Choroid plexus epithelial cell (primary cell): ENCODE measurements at regions not wholly inside any gene's neighbourhood (a gene's known extent, or its start where the extent isn't known, plus 50 kb on each side); places are given as distances from the start of the nearest gene placed in this dataset.
"Not testable (repeated sequence)": the region's sequence is repeated elsewhere in the genome, so short reads cannot be mapped to it uniquely, and the experiment has no call there.

Experiments
- DNase-seq: peaks from one replicate; pipeline ENCODE4 v3.0.0-alpha.2; 2010; ENCODE audit warnings: low read depth
- H3K4me3 ChIP-seq: 2 replicates; pipeline ENCODE4 v1.5.1; 2011; ENCODE audit warnings: low read depth, mild to moderate bottlenecking, control low read depth, low read length, moderate library complexity
- TF ChIP-seq, protein P1 (sequence below): conservative IDR thresholded peaks from 2 replicates; pipeline ENCODE4 v1.5.1; 2011; ENCODE audit warnings: low read depth, mild to moderate bottlenecking, control low read depth, inconsistent platforms, low read length, moderate library complexity

DNA sequence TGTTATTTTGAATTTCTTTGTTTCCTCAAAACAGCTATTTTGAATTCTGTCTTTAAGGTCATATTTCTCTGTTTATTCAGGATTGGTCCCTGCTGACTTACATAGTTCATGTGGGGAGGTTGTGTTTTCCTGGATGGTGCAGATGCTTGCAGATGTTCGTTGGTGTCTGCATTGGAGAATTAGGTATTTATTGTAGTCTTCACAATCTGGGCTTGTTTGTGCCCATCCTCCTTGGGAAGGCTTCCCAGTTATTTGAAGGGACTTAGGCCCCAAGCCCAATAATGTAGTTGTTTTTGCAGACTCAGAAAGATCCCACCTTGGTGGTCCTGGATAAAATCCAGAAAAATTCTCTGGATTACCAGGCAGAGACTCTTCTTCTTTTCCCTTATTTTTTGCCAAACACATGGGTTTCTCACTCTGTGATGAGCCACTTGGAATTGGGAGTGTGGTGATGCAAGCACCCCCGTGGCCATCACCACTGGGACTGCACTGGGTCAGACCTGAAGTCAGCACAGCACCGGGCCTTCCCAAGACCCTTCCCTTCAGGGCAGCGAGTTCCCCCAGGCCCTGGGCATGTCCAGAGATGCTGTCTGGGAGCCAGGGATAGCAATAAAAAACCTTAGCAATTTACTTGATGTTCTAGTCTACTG lies 81.6 kb upstream of the EZR start:
- DNase-seq = no peak
- H3K4me3 ChIP-seq = no peak overlapping the region

DNA sequence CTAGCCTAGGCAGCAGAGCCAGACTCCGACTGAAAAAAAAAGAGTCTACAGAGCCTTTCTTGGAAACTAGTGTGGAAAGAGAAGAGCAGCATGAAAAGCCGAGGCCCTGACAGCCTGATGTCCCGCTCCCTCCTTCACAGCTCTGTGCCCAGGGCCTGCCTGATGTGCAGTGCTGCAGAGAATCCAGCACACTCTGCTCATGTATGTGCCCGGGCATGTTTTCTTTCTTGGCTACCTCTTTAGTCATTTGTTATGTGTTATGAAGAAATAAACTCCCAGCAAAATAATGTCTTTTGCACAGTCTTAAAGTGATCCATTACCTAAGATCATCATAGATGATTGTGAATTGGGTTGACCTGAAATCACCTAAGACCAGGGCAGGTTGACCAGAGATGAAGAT lies 78.1 kb upstream of the EZR start:
- TF ChIP-seq, protein P1, sequence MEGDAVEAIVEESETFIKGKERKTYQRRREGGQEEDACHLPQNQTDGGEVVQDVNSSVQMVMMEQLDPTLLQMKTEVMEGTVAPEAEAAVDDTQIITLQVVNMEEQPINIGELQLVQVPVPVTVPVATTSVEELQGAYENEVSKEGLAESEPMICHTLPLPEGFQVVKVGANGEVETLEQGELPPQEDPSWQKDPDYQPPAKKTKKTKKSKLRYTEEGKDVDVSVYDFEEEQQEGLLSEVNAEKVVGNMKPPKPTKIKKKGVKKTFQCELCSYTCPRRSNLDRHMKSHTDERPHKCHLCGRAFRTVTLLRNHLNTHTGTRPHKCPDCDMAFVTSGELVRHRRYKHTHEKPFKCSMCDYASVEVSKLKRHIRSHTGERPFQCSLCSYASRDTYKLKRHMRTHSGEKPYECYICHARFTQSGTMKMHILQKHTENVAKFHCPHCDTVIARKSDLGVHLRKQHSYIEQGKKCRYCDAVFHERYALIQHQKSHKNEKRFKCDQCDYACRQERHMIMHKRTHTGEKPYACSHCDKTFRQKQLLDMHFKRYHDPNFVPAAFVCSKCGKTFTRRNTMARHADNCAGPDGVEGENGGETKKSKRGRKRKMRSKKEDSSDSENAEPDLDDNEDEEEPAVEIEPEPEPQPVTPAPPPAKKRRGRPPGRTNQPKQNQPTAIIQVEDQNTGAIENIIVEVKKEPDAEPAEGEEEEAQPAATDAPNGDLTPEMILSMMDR = no peak
- DNase-seq = no peak
- no peak overlapping the region for H3K4me3 ChIP-seq

More for the DNA sequence above, 81.6 kb upstream of the EZR start:
- TF ChIP-seq, protein P1 = no peak

DNA sequence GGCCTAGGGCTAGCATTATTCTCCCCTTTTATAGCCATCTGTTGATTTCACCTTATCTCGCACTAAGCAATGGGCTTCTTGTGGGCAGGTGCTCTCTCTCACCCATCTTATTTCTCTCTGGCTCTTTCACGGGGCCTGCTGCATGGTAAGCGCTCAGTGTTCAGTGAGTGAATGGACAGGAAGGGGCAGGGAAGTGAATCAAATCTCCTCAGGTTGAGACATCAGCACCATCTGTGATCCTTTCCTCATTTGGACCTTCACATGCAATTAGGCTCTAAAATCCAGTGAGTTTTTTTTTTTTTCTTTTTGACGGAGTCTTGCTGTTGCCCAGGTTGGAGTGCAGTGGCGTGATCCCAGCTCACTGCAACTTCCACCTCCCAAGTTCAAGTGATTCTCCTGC lies 76.5 kb upstream of the EZR start:
- DNase-seq = no peak
- no peak overlapping the region for H3K4me3 ChIP-seq
- TF ChIP-seq, protein P1 = no peak

DNA sequence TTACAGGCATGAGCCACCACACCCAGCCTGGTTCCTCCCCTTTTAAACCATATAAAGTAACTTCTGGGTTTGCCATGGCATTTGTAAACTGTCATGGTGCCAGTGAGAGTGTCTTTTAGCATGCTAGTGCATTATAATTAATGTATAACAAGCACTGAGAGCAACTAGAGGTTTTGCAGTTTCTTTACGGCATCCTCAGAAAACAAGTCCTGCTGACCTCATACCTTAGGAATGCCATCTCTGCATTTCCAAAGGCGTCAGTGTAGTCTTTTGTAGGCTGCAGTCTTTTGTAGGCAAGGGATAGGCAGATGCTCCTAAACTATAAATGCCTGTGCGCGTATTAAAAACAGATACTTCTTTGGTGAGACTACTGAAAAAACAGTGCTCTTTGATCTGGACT lies 75.0 kb upstream of the EZR start:
- TF ChIP-seq, protein P1 = no peak
- peak; percentile 92 for DNase-seq

DNA sequence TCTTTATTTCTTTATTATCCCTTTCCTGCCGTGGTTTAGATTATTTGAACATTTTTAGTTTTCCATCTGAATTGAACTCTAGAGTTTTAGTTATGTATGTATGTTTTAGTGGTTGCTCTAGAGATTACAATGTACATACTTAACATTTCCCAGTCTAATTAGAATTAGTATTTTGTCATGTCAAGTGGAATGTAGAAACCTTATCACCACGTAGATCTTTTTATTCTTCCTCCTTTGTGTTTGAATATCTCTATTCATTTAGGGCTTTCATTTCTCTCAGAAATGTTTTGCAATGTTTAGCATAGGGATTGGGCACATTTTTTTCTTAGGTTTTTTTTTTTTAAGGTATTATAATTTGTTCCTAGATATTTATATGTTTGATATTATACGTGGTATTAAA lies 73.1 kb upstream of the EZR start:
- DNase-seq = no peak
- TF ChIP-seq, protein P1 = no peak
- no peak overlapping the region for H3K4me3 ChIP-seq

More for the DNA sequence above, 75.0 kb upstream of the EZR start:
- no peak overlapping the region for H3K4me3 ChIP-seq

DNA sequence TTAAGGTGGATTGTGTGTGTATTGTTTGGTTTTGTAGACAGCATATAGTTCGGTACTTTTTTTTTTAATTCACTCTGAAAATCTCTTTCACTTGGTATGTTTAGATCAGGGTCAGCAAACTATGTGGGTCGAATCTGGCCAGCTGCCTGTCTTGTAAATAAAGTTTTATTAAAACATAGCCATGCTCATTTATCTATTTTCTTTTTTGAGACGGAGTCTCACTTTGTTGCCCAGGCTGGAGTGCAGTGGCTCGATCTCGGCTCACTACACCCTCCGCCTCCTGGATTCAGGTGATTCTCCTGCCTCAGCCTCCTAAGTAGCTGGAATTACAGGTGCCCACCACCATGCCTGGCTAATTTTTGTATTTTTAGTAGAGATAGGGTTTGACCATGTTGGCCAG lies 72.4 kb upstream of the EZR start:
- not testable (repeated sequence) for H3K4me3 ChIP-seq, DNase-seq

DNA sequence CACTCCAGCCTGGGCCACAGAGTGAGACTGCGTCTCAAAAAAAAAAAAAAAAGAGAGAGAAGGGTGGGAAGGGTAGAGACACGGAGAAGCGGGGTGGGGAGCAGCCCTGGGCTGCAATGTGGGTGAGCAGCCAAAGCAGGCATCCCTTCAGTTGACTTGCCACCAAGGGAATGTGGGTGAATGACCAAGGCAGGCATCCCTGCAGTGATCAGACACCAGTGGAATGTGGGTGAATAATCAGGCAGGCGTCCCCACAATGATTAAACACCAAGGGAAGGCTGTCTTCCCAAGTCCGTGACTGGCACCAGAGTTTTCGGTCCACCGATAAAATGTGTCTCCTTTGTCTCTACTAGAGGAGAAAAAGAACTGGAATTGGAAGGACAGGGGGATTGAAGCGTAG lies 69.0 kb upstream of the EZR start:
- H3K4me3 ChIP-seq, DNase-seq: not testable (repeated sequence)

DNA sequence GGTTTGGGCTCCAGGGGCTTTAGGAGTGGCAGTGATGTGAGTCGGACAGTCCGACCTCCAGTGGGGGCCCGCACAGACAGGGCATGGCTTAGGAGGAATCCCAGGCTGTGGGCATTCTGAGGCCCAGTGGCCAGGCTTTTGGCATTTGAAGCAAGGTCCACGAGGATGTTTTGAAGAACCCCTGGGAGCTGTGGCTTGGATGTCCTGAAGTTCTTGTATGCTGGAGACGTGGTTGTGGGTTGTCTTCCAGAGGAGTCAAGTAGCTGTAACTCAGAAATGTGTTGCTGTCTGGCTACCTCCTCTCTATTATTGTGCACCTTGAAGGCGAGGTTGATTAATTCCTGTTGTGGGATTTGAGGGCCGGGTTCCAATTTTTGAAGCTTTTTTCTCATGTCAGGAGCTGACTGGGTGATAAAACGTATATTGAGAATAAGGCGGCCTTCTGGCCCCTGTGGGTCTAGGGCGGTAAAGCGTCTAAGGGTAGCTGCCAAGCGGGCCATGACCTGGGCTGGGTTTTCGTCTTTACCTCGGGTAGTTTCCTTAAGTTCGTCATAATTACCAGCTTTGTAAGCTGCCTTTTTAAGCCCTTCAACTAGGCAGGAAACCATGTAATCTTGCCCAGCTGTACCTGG lies 67.3 kb upstream of the EZR start:
- not testable (repeated sequence) for DNase-seq, H3K4me3 ChIP-seq

DNA sequence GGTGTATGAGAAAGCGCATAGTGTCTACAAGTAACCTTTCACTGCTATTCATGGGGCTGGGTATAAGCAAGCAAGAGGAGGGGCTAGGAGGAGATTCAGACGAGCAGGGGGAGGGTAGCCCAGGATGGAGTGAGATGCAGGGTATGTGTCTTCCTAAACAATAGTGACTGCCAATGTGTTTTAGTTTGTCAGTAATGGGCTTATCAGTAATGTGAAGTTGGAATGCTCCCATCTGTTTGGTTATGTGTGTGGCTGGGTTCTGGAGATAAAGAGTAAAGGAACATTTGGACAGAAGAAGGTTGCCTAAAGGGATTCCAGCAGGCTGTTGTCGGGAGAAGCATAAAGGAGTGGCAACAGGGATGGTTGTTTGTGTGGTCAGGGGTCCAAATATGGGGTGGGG lies 62.7 kb upstream of the EZR start:
- not testable (repeated sequence) for H3K4me3 ChIP-seq, DNase-seq

DNA sequence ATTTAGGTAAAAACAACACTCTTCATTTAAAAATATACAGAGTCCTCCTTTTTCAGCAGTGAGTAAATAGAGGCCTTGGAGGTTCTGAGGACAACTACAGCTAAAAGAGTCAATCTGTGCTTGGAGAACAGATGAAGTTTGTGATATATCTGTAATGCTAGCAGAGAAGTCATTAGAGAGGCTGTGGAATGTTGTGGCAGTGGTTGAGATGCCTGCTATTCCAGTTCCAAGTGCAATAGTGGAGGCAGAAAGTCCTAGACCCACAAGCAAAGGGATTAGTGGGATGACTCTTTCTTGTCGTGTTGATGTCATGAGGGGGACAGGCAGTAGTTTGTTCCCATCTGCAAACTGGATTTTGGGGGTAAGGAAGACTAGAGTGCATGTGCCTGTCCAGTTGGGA lies 62.1 kb upstream of the EZR start:
- H3K4me3 ChIP-seq, DNase-seq: not testable (repeated sequence)
